Mesendoderm (in vitro differentiated cells): ENCODE measurements at regions not wholly inside any gene's neighbourhood (a gene's known extent, or its start where the extent isn't known, plus 50 kb on each side); places are given as distances from the start of the nearest gene placed in this dataset.
A peak's percentile ranks its signal among the peaks of the same experiment; 100 is the strongest.

ENCODE experiments used
- DNase-seq: peaks from one replicate; pipeline ENCODE4 v3.0.0; 2013
- H2AK5ac ChIP-seq: 2 replicates; pipeline ENCODE4 v1.6.1; 2013; ENCODE audit warnings: low read length, inconsistent platforms
- H2BK120ac ChIP-seq: 2 replicates; pipeline ENCODE4 v1.6.1; 2013; ENCODE audit warnings: low read depth, mild to moderate bottlenecking, low read length, moderate library complexity, mixed read lengths
- H2BK15ac ChIP-seq: replicated peaks from 2 replicates; pipeline ENCODE4 v1.6.1; 2013; ENCODE audit warnings: low read depth, mild to moderate bottlenecking, moderate library complexity
- H2BK5ac ChIP-seq: 2 replicates; pipeline ENCODE4 v1.6.1; 2013; ENCODE audit warnings: low read length, inconsistent platforms
- H3K18ac ChIP-seq: 2 replicates; pipeline ENCODE4 v1.6.1; 2013; ENCODE audit warnings: mild to moderate bottlenecking, low read length, mixed read lengths
- H3K23ac ChIP-seq: one replicate; pipeline ENCODE4 v1.6.1; 2013; ENCODE audit warnings: low read length
- H3K27ac ChIP-seq: 2 replicates; pipeline ENCODE4 v1.5.1; 2013; ENCODE audit warnings: low read depth, mild to moderate bottlenecking, inconsistent platforms, low read length, moderate library complexity
- H3K27me3 ChIP-seq: 2 replicates; pipeline ENCODE4 v1.6.1; 2013; ENCODE audit warnings: low read length, control low read depth, mild to moderate bottlenecking, inconsistent platforms; ENCODE audit not compliant: insufficient read depth, poor library complexity
- H3K36me3 ChIP-seq: 2 replicates; pipeline ENCODE4 v1.6.1; 2013; ENCODE audit warnings: low read length, inconsistent platforms; ENCODE audit not compliant: control insufficient read depth, insufficient read depth
- H3K4ac ChIP-seq: one replicate; pipeline ENCODE4 v1.6.1; 2013; ENCODE audit warnings: low read depth, mild to moderate bottlenecking, low read length, moderate library complexity
- H3K4me1 ChIP-seq: 2 replicates; pipeline ENCODE4 v1.6.1; 2013; ENCODE audit warnings: low read depth, low read length, inconsistent platforms; ENCODE audit not compliant: control insufficient read depth
- H3K4me2 ChIP-seq: 2 replicates; pipeline ENCODE4 v1.6.1; 2013; ENCODE audit warnings: low read length
- H3K4me3 ChIP-seq: 2 replicates; pipeline ENCODE4 v1.5.1; 2013; ENCODE audit warnings: mild to moderate bottlenecking, low read length
- H3K56ac ChIP-seq: one replicate; pipeline ENCODE4 v1.6.1; 2013; ENCODE audit warnings: low read length
- H3K79me1 ChIP-seq: 2 replicates; pipeline ENCODE4 v1.6.1; 2013; ENCODE audit warnings: low read length, inconsistent platforms
- H3K79me2 ChIP-seq: 2 replicates; pipeline ENCODE4 v1.6.1; 2013; ENCODE audit warnings: mild to moderate bottlenecking, low read length; ENCODE audit not compliant: control insufficient read depth, insufficient read depth
- H3K9ac ChIP-seq: 2 replicates; pipeline ENCODE4 v1.6.1; 2013; ENCODE audit warnings: low read length, inconsistent platforms
- H4K5ac ChIP-seq: one replicate; pipeline ENCODE4 v1.6.1; 2013; ENCODE audit warnings: low read length
- H4K8ac ChIP-seq: one replicate; pipeline ENCODE4 v1.6.1; 2013; ENCODE audit warnings: low read depth, mild to moderate bottlenecking, control low read depth, low read length, moderate library complexity
- WGBS: extraction: QIAGEN DNeasy Blood & Tissue Kit; methylation state at CpG from one replicate; pipeline ENCODE4 v1.1.7; 2013; ENCODE audit warnings: low lambda C conversion rate, missing lambda C conversion rate; ENCODE audit not compliant: insufficient coverage; ENCODE audit errors: extremely low coverage; 5-methylcytosine and 5-hydroxymethylcytosine counted together

DNA sequence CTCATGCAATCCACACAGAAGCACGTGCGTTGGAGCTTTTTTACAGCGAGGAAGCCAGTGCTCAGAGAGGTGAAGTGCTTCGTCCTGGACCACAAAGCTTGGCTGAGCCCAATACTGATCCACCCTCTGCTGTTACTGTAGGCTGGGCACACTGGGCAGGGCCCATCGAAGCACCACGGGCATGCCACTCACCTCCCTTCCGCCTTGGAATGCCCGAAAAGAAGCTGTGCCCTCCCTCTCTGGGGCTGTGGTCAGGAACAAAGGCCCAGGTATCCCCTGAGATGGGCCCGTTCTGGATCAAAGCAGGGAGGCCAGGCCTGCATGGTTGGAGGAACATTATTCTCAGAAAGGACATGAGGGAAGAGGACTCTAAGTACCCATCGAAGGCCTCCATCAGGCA, 206.7 kb upstream of the C1orf174 start:
- Histone ChIP-seq H3K9ac (no peak overlapping the region), H4K5ac (no peak overlapping the region), H2BK120ac (no peak overlapping the region), H3K27ac (no peak overlapping the region), H3K56ac (no peak overlapping the region), H3K36me3 (no peaks in the 10 kb centered on the region), H3K4me1 (no peaks in the 10 kb centered on the region), H2AK5ac (no peak overlapping the region), H3K79me1 (no peaks in the 10 kb centered on the region), H3K79me2 (no peaks in the 10 kb centered on the region), H3K4me3 (no peak overlapping the region), H4K8ac (no peak overlapping the region), H3K4me2 (no peak overlapping the region), H3K23ac (no peak overlapping the region), H3K4ac (no peak overlapping the region), H3K27me3 (no peaks in the 10 kb centered on the region), H2BK5ac (no peak overlapping the region), H2BK15ac (no peak overlapping the region), H3K18ac (no peak overlapping the region)
- DNase-seq, result no peak
- no CpG with 5 or more reads among the region's 10 CpGs for WGBS

DNA sequence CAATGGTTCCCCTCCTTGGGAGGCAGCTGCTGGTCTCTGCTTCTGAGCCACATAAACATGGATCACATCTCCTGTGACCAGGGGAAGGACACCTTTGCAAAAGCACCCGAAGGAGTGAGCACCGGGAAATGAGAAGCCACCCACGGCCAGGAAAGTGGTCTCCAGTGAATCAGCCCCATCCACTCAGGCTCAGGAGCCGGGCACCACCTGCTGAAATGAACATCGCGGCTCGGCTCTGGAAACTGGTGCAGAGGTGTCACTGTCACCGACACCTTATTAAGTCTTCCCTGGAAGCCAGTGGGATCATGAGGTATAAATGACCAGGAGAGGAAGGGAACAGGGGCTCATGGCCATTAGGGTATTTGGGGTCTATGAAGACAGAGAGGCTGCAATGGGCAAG, 207.2 kb upstream of the C1orf174 start:
- Histone ChIP-seq H3K27me3 (no peaks in the 10 kb centered on the region), H4K8ac (no peak overlapping the region), H2BK15ac (no peak overlapping the region), H3K79me1 (no peaks in the 10 kb centered on the region), H3K9ac (no peak overlapping the region), H3K4me1 (no peaks in the 10 kb centered on the region), H3K27ac (no peak overlapping the region), H3K79me2 (no peaks in the 10 kb centered on the region), H2BK5ac (no peak overlapping the region), H3K23ac (no peak overlapping the region), H2AK5ac (no peak overlapping the region), H2BK120ac (no peak overlapping the region), H3K4me3 (no peak overlapping the region), H3K4ac (no peak overlapping the region), H3K4me2 (no peak overlapping the region), H3K56ac (no peak overlapping the region), H3K18ac (no peak overlapping the region), H4K5ac (no peak overlapping the region), H3K36me3 (no peaks in the 10 kb centered on the region)
- DNase-seq, result no peak
- no CpG with 5 or more reads among the region's 8 CpGs for WGBS

DNA sequence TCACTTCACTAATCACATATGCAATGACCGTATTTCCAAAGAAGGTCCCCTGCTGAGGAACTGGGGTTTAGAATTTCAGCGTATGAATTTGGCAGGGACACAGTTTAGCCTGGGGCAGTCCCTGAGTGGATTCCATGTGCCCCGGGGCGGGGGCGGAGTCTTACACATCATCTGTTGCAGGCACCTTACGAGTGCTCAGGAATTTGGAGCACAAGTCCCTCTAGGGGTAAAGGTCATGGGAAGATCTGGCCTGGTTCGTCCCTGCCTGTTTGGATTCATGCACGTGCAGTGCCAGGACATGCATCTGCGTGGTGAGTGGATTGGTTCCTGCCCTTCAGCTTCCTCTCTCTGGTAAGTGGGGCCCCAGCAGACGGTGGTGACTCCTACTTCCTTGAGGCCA, 208.3 kb upstream of the C1orf174 start:
- H3K56ac ChIP-seq, result no peak overlapping the region
- no peak overlapping the region for H3K27ac ChIP-seq
- no peaks in the 10 kb centered on the region for H3K79me1 ChIP-seq
- no peaks in the 10 kb centered on the region for H3K79me2 ChIP-seq
- DNase-seq, result peak; percentile 50
- H3K27me3 ChIP-seq, result no peaks in the 10 kb centered on the region
- no peak overlapping the region for H3K4me2 ChIP-seq
- H3K4me3 ChIP-seq, result no peak overlapping the region
- H3K18ac ChIP-seq, result no peak overlapping the region
- H2BK5ac ChIP-seq, result no peak overlapping the region
- H3K23ac ChIP-seq, result no peak overlapping the region
- WGBS, result no CpG with 5 or more reads among the region's 10 CpGs
- no peak overlapping the region for H2AK5ac ChIP-seq
- no peak overlapping the region for H3K9ac ChIP-seq
- H4K8ac ChIP-seq, result no peak overlapping the region
- no peak overlapping the region for H2BK120ac ChIP-seq
- H3K4me1 ChIP-seq, result no peaks in the 10 kb centered on the region
- H2BK15ac ChIP-seq, result no peak overlapping the region
- H3K4ac ChIP-seq, result no peak overlapping the region
- no peak overlapping the region for H4K5ac ChIP-seq
- no peaks in the 10 kb centered on the region for H3K36me3 ChIP-seq

DNA sequence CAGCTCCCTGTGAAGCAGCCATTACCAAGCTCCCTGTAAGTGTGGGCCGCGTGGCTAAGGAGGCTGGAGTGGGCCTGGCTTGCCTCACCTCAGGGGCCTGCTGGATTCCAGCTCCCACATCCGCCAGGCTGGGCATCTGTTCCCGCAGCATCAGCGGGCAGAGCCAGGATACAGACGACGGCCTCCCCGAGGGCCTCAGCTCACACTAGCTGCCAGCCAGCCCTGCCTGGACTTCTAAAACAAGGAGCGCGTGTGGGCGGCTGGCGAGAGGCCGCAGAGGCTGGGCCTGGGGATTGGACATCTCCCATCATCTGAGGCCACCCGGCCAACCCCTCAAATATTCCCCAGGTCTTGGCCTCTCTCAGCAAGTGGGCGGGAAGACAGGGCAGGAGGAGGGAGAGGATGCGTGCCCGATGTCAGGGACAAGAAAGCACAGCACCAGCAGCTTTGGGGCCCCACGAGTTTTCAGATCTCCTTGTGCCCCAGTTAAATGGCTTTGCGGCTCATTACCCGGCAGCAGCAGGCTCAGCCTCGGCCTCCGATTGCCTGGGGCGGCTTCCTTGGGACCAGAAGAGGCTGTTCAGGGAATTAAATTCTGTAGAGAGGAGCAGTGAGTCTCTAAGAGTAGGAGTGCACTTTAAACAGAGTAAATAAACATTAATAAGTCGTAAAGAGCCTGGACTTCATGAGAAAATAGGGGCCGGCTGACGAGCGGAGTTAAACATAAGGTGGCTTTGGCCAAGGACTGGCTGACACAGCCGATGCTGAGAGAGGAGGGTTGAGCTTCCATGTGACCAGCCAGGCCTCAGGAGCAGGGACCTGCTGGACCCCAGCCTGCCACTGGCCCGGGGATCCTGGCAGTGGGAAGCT, 208.9 kb upstream of the C1orf174 start:
- no CpG with 5 or more reads among the region's 29 CpGs for WGBS
- Histone ChIP-seq H3K27ac (no peak overlapping the region), H3K56ac (no peak overlapping the region), H3K4me2 (no peak overlapping the region), H3K79me2 (no peaks in the 10 kb centered on the region), H4K8ac (no peak overlapping the region), H2BK5ac (no peak overlapping the region), H3K4ac (no peak overlapping the region), H3K27me3 (no peaks in the 10 kb centered on the region), H2BK120ac (no peak overlapping the region), H3K4me3 (no peak overlapping the region), H3K4me1 (no peaks in the 10 kb centered on the region), H3K36me3 (no peaks in the 10 kb centered on the region), H2BK15ac (no peak overlapping the region), H2AK5ac (no peak overlapping the region), H3K23ac (no peak overlapping the region), H3K18ac (no peak overlapping the region), H4K5ac (no peak overlapping the region), H3K9ac (no peak overlapping the region), H3K79me1 (no peaks in the 10 kb centered on the region)
- no peak for DNase-seq

DNA sequence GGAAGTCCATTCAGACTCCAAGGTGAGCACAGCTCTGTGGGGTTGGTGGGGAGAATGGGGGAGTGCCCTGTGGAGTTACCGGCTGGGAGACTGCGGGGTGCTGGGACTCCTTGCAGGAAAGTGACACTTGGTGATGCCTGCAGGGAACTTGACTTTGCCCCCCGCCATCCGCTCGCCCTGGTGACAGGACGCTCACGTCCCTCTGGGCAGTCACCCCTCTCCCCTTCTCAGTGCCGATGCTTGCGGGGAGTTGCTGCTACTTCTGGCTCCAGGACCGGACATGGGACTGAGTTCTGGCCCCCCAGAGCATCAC, 209.5 kb upstream of the C1orf174 start:
- Histone ChIP-seq H3K4me3 (no peak overlapping the region), H3K56ac (no peak overlapping the region), H2BK5ac (no peak overlapping the region), H3K27me3 (no peaks in the 10 kb centered on the region), H3K27ac (no peak overlapping the region), H4K8ac (no peak overlapping the region), H4K5ac (no peak overlapping the region), H3K36me3 (no peaks in the 10 kb centered on the region), H2BK120ac (no peak overlapping the region), H3K23ac (no peak overlapping the region), H3K4ac (no peak overlapping the region), H3K79me2 (no peaks in the 10 kb centered on the region), H3K4me1 (no peaks in the 10 kb centered on the region), H3K79me1 (no peaks in the 10 kb centered on the region), H3K18ac (no peak overlapping the region), H3K9ac (no peak overlapping the region), H3K4me2 (no peak overlapping the region), H2BK15ac (no peak overlapping the region), H2AK5ac (no peak overlapping the region)
- WGBS, result no CpG with 5 or more reads among the region's 10 CpGs
- DNase-seq, result no peak

DNA sequence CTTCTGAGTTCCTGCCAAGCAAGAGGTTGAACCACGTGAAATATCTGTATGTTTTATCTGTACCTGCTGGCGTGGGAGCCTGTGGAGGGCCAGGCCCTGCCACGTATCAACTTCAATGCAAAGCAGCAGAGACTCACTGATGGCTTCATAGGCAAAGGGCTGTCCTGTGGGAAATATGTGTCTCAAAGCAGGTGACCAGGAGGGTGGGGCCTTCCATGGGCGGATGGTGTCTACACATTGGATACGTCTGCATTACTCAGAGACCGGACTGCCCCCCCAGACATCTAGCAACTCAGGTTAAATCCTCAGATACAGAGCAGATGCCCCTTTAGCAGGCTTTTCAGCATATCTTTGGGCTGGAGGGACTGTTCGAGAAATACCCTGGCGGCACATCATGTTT, 210.8 kb upstream of the C1orf174 start:
- Histone ChIP-seq H4K8ac (no peak overlapping the region), H3K36me3 (no peaks in the 10 kb centered on the region), H3K4me1 (no peaks in the 10 kb centered on the region), H2AK5ac (no peak overlapping the region), H2BK5ac (no peak overlapping the region), H3K79me2 (no peaks in the 10 kb centered on the region), H3K27ac (no peak overlapping the region), H3K4ac (no peak overlapping the region), H3K4me3 (no peak overlapping the region), H3K9ac (no peak overlapping the region), H3K4me2 (no peak overlapping the region), H3K79me1 (no peaks in the 10 kb centered on the region), H3K23ac (no peak overlapping the region), H2BK120ac (no peak overlapping the region), H3K18ac (no peak overlapping the region), H3K27me3 (no peaks in the 10 kb centered on the region), H2BK15ac (no peak overlapping the region), H4K5ac (no peak overlapping the region), H3K56ac (no peak overlapping the region)
- no peak for DNase-seq
- no CpG with 5 or more reads among the region's 8 CpGs for WGBS
